ENCODE measurements at regions not wholly inside any gene's neighbourhood (a gene's known extent, or its start where the extent isn't known, plus 50 kb on each side); places are given as distances from the start of the nearest gene placed in this dataset.

DNA sequence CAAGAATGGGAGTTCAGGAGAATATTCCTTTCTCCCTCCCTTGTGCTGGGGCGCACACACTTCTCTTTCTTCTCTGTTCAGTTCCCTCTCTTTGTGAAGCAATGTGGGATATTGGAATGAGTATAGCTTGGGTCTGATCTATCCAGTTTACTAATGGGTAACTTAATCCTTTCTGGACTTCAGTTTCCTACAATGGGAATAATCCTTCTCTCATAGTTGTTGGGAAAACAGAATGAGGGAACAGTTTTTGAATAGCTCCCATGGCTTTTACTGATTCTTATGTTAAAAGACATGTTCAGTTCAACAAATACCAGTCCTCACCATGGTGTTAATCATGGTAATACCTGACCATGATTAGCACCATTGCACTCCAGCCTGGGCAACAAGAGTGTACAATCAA lies 93.1 kb downstream of the ARL4C start:
- TF ChIP-seq, protein P1, sequence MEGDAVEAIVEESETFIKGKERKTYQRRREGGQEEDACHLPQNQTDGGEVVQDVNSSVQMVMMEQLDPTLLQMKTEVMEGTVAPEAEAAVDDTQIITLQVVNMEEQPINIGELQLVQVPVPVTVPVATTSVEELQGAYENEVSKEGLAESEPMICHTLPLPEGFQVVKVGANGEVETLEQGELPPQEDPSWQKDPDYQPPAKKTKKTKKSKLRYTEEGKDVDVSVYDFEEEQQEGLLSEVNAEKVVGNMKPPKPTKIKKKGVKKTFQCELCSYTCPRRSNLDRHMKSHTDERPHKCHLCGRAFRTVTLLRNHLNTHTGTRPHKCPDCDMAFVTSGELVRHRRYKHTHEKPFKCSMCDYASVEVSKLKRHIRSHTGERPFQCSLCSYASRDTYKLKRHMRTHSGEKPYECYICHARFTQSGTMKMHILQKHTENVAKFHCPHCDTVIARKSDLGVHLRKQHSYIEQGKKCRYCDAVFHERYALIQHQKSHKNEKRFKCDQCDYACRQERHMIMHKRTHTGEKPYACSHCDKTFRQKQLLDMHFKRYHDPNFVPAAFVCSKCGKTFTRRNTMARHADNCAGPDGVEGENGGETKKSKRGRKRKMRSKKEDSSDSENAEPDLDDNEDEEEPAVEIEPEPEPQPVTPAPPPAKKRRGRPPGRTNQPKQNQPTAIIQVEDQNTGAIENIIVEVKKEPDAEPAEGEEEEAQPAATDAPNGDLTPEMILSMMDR (conservative IDR thresholded peaks at IDR 0.05; ENCODE audit: low read length): no peak
- TF ChIP-seq EZH2phosphoT487 (IDR thresholded peaks at IDR 0.05; ENCODE audit: borderline replicate concordance, low read depth, low read length): no peak
